MG63 (cell line): ENCODE measurements at regions not wholly inside any gene's neighbourhood (a gene's known extent, or its start where the extent isn't known, plus 50 kb on each side); places are given as distances from the start of the nearest gene placed in this dataset.

Experiments used
- DNase-seq: peaks from one replicate; pipeline ENCODE4 v3.0.0-alpha.2; 2020
- H3K27me3 ChIP-seq: fragments of 250-450 bp; sonication (Bioruptor Pico); 2 replicates; pipeline ENCODE4 v1.5.1; 2020; ENCODE audit warnings: mild to moderate bottlenecking, moderate library complexity
- H3K36me3 ChIP-seq: fragments of 250-450 bp; sonication (Bioruptor Pico); 2 replicates; pipeline ENCODE4 v1.5.1; 2020; ENCODE audit warnings: mild to moderate bottlenecking, moderate library complexity
- H3K4me3 ChIP-seq: fragments of 250-450 bp; sonication (Bioruptor Pico); 2 replicates; pipeline ENCODE4 v1.5.1; 2020; ENCODE audit warnings: mild to moderate bottlenecking, moderate library complexity
- H3K9me3 ChIP-seq: fragments of 250-450 bp; sonication (Bioruptor Pico); 2 replicates; pipeline ENCODE4 v1.5.1; 2020; ENCODE audit warnings: mild to moderate bottlenecking, moderate library complexity

DNA sequence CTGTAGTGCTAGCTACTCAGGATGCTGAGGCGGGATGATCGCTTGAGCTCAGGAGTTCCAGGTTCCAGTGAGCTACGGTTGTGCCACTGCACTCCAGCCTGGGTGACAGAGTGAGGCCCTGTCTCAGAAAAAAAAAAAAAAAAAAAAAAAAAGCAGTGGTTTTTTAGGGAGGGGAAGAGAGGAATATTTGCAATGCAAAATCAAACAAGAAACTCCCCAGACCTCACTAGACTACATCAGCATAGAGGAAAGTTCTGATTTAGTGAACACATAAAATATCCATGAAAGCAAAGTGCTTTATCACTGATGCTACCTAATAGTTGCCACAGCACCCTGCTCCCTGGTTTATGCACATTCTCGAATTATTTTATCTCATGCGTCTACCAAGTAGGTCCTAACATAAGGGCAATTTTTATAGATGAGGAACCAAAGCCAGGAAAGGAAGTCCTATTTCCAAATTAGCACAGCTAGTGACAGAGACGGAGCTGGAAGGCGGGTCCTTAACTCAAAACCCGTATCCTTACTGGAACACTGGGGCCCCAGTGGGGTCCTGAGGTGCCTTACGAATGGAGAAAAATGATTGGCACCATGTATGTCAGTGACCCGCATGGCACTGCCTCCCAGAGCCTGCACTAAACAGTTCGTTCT lies 50.7 kb upstream of the GPR157 start:
- no peak for DNase-seq
- Histone ChIP-seq H3K9me3 (no peaks in the 10 kb centered on the region), H3K36me3 (no peaks in the 10 kb centered on the region), H3K27me3 (no peaks in the 10 kb centered on the region), H3K4me3 (no peak overlapping the region)

DNA sequence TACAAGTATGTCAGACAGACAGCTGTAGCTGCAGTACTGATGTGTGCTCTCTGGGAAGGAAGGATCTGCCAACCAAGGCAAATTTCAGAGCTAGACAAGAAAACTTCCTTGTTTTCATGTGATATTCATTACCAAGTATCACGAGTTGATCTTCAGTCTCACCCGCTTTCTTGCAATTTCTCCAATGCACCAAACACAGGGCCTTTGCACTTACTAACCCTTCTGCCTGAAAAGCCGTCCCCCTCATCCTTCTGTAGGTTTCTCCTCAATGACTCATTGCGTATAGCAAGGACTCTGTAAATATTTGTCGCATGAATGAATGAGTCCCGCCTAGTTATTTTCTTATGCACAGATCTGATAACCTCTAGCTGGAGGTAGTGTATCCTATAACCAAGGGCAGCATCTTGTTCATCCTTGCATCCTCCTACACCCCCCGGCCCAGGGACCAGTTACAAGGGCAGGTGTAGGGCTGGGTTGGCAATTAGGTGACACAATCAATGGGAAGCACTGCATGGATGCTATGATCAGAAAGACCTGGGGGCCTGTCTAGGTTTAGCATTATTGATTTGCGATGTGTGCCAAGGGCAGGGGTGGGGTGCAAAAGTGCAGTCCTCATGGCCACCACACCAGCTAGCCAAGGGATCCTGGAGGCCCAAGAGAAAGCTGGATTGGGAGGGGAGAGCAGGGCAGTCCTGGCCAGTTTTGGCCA lies 51.4 kb upstream of the GPR157 start:
- Histone ChIP-seq H3K9me3 (no peaks in the 10 kb centered on the region), H3K36me3 (no peaks in the 10 kb centered on the region), H3K27me3 (no peaks in the 10 kb centered on the region), H3K4me3 (no peak overlapping the region)
- no peak for DNase-seq

DNA sequence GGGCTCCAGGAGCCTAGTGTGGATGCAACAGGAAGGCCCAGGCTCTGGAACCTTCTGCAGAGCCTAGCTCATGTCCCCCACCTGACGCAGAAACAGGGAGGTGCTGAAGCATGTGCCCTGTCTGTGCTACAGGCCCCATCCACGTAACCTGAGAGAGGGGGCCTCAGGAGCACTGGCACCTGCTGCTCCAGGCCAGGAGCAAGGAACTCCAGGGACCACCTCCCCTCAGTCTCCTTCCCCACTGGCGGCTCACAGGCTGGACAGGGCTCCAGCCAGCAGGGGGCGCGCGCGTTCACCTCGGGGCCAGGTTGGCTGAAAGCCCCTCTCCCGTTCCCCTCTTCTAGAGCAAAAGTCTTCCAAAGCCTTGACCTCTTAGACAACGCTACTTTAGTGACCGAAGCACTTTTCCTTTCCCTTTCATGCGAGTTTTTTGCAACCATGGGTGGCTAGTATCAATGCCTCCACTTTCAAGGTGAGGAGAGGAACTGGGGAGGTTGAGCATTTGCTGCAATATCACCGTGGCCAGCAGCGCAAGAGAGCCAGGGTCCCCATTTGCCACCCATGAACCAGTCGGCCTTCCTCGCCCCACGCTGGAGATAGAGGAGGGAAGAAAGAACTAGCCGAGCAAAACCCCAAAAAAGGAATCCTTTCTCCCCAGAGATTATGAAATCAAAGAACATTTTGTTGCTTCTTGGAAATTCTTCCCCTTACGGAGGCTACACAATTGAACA lies 52.4 kb upstream of the GPR157 start:
- Histone ChIP-seq H3K27me3 (no peaks in the 10 kb centered on the region), H3K4me3 (peak overlapping the region; percentile 56), H3K9me3 (no peaks in the 10 kb centered on the region), H3K36me3 (no peaks in the 10 kb centered on the region)
- peak; percentile 56 for DNase-seq

DNA sequence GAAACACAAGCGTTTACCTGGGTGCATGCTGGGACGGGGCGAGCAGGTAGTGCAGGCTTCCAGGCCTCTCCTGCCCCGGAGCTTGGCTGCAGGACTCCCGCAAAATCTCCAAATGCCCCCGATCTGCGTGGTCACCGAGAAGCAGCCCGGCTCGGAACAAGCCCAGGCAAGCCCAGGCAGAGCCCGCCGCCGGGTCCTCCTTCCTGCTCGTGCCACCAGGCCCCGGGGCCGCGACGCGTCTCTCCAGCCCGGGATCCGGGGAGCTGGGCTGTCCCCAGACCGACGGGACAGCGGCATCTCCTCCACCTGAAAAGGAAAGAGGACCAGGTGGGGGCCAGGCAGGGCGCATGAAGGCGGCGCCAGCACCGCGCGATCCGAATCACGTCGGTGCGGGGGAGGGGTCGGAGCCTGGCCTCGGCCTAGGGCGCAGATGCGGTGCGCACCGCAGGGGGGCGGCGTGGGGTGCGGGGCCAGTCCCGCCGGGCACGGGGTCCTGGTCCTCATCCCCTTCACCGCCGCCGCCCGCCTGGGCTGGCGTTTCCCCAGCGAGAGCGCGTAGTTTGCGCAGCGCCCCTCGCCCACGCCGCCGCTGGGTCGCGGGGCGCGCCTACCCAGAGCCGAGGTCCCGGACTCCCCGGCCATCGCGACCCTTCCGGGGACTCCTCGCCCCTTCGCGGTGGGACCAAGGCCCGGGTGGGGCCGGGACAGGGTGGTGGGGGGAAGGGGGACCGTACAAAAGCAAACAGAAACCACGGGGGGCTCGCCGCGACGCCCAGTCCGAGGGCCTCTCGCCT lies 52.4 kb upstream of the H6PD start:
- Histone ChIP-seq H3K36me3 (no peaks in the 10 kb centered on the region), H3K27me3 (no peaks in the 10 kb centered on the region), H3K9me3 (no peaks in the 10 kb centered on the region), H3K4me3 (peak overlapping the region; percentile 56)
- DNase-seq, result peak; percentile 49

DNA sequence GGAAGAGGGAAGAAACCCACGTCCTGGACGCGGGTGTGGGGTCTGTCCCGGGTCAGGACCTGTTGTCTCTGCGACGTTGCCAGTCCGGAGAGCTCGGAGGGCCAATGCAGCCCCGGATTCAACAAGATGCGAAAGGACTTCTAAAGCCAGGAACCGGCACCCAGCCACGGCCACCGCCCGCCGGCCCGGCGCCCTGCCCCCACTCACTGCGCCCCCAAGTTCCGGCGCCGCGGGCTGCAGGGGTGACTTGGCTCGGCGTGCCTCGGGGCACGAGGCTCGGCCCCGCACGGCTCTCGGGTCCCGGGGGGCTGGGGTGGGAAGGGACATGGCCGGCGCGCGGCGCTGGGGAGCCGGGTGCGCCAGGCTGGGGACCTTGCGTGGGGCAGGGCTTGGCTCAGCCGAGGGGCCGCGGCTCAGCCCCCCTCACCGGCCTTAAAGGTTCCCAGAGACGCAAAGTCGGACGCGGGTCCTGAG lies 51.8 kb upstream of the H6PD start:
- Histone ChIP-seq H3K27me3 (no peaks in the 10 kb centered on the region), H3K36me3 (no peaks in the 10 kb centered on the region), H3K4me3 (peak overlapping the region; percentile 56), H3K9me3 (no peaks in the 10 kb centered on the region)
- DNase-seq, result no peak

DNA sequence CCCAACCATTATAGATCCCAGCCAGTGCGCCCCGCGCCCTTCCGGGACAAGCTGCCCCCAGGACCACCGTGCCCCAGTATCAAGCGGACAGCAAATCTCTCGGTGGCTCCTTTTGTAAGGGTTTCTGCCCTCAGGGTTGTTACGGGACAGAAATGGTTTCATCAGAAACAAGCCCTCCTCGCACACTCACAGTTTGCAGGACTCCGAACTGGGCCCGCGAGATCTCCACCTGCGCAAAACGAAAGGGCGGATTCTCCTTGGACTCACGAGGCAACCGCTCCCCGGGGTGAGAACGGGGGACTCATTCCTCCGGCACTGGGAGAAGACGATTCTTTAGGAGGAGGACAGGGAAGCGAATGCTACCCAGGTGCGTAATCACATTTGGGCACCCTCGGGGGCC lies 51.1 kb upstream of the H6PD start:
- DNase-seq, result no peak
- Histone ChIP-seq H3K36me3 (no peaks in the 10 kb centered on the region), H3K4me3 (no peak overlapping the region)

DNA sequence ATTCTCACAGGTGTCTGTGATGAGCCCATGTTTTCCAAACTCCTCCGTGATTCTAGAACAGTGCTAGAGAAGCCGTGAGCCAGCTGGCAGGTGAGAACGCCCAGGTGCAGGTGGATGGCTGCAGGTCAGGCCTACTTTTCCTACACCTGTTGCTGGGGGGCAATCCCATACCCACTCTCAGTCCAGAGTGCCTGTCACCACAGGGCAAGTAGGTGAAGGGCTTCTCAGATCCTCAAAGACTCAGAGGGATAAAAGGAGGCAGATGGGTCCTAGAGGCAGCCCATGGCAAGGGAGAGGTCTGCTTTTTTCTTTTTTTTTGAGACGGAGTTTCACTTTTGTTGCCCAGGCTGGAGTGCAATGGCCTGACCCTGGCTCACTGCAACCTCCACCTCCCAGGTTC lies 50.7 kb upstream of the H6PD start:
- DNase-seq, result no peak
- H3K27me3 ChIP-seq, result no peaks in the 10 kb centered on the region
- H3K4me3 ChIP-seq, result no peak overlapping the region
- no peaks in the 10 kb centered on the region for H3K36me3 ChIP-seq
- no peaks in the 10 kb centered on the region for H3K9me3 ChIP-seq

More for the DNA sequence above, 51.1 kb upstream of the H6PD start:
- Histone ChIP-seq H3K9me3 (no peaks in the 10 kb centered on the region), H3K27me3 (no peaks in the 10 kb centered on the region)

DNA sequence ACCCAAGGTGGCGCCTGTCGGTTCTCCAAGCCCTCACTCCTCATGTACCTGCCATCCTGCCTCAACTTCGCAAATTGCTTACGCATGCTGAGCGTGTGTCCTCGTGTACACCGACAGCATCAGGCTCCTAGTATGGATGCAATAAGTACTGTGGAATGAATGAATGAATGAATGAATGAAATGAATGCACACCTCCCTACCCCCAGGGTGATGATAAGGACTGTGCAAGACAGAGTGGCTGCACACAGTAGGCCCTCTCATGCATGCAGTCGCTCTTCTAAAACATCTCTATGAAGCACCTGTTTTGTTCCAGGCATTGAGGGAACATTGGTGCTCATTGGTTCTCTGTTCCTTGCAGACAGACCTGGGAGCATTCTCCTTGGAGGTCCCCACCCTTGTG lies 49.8 kb upstream of the H6PD start:
- DNase-seq, result no peak

More for the DNA sequence above, 49.8 kb upstream of the H6PD start:
- no peaks in the 10 kb centered on the region for H3K9me3 ChIP-seq
- H3K27me3 ChIP-seq, result no peaks in the 10 kb centered on the region
- H3K4me3 ChIP-seq, result no peak overlapping the region
- no peaks in the 10 kb centered on the region for H3K36me3 ChIP-seq
